ENCODE measurements at regions not wholly inside any gene's neighbourhood (a gene's known extent, or its start where the extent isn't known, plus 50 kb on each side); places are given as distances from the start of the nearest gene placed in this dataset.
A peak's percentile ranks its signal among the peaks of the same experiment; 100 is the strongest.
"Not testable (repeated sequence)": the region's sequence is repeated elsewhere in the genome, so short reads cannot be mapped to it uniquely, and the experiment has no call there.

DNA sequence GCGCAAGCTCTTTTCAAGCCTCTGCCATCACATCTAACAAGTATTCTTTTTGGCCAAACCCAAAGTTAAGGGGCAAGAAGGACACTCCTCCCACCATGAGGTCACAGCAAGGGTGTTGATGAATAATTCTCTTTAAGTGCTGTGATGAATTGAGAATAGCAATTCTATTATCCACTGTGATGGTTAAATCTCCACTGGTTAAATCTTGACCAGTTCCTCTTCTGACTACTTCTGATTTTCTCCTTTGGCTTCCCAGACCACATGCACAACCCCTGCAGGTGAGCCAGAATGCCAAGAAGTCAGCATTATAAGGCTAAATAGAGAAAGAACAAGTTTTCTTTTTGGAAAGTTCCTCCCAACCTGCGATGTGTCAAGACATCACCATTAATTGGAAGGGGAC lies 90.6 kb upstream of the BCL2L14 start:
- DNase-seq = no peak

GRCh38 chr12:11981121-11981733 lies 89.5 kb upstream of the BCL2L14 start:
- peak; percentile 16 to 34 for DNase-seq

- DNase-seq = no peak
These were observed 86.3 kb upstream of the BCL2L14 start for GRCh38 chr12:11984417-11984816.

GRCh38 chr12:11986165-11986564 lies 84.6 kb upstream of the BCL2L14 start:
- DNase-seq = no peak

- DNase-seq = no peak
These were observed 82.8 kb upstream of the BCL2L14 start for GRCh38 chr12:11987901-11988300.

DNA sequence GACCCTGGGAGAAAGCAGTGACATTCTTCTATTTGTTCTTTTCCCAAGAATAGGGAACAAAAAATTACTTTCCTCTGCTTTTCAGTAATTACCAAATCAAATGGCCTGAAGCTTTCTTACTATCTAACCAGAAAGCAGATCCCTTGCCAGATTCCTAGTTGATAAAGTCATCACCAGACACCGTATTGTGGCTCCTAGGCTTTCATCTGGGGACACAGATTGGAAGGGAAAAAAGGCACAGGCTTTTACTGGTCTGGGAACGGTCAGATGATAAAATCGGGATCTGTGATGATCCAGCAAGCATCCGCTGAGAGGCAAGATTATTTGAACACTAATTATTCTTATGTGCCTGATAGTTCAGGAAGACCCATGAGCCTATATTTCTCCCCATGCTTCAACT lies 79.1 kb upstream of the BCL2L14 start:
- no peak for DNase-seq

GRCh38 chr12:11992515-11992914 lies 78.2 kb upstream of the BCL2L14 start:
- no peak for DNase-seq

DNA sequence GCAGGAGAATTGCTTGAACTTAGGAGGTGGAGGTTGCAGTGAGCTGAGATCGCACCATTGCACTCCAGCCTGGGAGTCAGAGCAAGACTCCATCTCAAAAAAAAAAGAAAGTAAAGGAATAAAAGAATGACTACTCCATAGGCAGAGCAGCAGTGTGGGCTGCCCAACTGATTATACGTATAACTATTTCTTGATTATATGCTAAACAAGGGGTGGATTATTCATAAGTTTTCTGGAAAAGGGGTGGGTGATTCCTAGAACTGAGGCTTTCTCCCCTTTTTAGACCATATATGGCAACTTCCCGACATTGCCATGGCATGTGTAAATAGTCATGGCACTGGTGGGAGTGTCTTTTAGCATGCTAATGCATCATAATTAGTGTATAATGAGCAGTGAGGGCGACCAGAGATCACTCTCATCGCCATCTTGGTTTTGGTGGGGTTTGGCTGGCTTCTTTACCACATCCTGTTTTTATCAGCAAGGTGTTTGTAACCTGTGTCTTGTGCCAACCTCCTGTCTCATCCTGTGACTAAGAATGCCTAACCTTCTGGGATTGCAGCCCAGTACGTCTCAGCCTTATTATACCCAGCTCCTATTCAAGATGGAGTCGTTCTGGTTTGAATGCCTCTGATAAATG lies 72.3 kb upstream of the BCL2L14 start:
- peak in 1 of 2 experiments; percentile 29 for DNase-seq

- no peak for DNase-seq
These were observed 71.8 kb upstream of the BCL2L14 start for GRCh38 chr12:11998944-11999315.

DNA sequence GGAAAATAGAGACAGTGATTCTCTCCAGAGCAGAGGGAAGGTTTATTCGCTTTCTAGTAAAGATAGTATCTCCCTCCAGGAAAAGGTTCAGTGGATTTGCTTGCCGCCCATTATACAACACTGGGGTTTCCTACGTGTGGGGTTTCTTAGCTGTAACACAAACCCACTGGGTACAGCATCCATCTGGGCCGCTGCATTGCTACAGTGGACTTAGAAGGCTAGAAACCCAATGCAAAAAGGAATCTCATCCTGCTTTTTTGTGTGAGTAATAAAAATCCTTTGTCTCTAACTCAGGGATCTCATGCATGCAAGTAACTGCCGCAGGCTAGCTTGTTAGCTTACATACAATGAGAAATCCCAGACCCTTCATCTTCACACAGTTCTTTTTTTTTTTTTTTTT lies 67.1 kb upstream of the BCL2L14 start:
- no peak for DNase-seq

GRCh38 chr12:12004524-12004923 lies 66.2 kb upstream of the BCL2L14 start:
- no peak for DNase-seq

DNA sequence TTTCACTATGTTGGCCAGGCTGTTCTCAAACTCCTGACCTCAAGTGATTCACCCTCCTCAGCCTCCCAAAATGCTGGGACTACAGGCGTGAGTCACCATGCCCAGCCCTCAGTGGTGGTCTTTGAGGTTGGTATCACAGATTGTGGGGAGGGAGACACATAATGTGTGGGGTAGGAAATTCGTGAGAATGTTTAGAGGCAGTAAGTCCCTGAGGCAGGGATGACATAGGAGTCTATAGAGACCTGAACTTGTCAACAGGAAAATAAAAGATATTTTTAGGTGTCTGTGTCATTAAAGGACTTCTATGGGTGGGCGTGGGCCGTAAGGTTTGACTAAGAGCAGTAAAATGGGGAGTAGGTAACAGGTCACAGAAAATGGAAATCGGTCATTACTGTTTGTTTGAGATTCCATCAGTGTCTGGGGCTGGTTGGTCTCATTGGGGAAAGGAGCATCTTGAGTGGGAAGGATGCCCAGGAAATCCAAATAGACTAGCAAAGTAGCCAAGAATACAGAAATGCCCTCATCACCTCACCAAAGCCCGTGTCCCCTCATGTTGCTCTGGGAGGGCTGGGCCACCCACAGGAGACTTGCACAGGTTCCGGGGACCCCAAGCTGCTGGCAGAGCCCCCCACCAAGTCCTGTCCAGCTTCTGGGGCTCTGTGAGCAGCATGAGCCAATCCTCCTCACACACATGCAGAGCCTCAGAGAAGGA lies 63.6 kb upstream of the BCL2L14 start:
- DNase-seq = peak; percentile 69 to 75

DNA sequence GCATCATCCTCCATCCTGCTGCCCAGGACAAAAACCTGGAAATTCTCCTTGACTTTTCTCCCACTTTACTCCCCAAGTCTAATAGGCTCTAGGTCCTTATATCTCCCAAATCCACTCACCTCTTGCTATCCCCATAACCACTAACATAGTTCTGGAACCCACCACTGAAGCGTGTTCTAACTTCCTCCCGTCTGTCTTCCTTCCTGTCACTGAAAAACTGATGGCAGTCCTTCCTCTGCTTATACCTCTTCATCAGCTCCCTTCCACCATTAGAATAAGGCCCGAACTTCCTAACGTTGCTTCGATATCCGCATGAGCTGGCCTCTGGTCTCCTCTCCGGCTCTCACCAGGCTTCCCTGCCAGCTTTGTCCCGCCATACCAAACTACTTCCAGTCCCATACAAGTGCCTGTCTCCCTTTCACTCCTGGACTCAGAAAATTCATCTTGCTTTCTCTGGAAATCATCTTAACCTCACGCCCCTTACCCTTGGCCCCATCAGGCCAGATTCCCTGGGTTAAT lies 63.0 kb upstream of the BCL2L14 start:
- no peak for DNase-seq

GRCh38 chr12:12008232-12008850 lies 62.4 kb upstream of the BCL2L14 start:
- DNase-seq = peak; percentile 41 to 51

DNA sequence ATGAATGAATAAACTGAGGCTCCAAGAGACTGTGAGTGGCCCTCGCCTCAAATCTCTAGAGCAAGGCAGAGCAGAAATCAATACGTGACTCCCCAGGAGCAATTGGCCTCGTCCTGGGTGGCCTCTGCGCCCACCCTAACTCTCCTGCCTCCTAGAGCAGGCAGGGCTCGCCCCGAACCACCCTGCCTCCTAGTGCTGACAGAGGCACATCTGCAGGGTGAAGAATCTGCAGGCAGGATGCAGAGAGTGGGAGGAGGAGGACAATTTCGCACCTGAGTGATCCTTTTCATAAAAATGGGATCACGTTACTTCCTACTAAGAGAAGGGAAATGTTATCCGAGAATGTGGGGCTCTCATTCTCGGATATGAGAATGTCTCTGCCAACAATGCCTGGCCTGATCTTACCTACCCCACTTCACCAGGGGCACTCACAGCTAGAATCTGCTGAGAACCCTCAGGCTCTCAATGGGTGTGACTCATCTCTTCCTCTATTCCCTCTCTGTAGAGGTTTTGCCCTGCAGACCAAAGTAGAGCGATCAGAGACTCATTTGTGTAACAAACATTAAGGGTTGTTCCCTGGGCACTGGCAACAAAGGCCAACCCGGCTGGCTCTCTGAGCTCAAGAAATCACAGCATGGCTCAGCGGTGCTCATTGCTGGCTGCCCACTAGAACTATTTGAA lies 61.7 kb upstream of the BCL2L14 start:
- DNase-seq = peak; percentile 44 to 46

- DNase-seq = not testable (repeated sequence)
These were observed 60.9 kb upstream of the BCL2L14 start for GRCh38 chr12:12009749-12010276.

DNA sequence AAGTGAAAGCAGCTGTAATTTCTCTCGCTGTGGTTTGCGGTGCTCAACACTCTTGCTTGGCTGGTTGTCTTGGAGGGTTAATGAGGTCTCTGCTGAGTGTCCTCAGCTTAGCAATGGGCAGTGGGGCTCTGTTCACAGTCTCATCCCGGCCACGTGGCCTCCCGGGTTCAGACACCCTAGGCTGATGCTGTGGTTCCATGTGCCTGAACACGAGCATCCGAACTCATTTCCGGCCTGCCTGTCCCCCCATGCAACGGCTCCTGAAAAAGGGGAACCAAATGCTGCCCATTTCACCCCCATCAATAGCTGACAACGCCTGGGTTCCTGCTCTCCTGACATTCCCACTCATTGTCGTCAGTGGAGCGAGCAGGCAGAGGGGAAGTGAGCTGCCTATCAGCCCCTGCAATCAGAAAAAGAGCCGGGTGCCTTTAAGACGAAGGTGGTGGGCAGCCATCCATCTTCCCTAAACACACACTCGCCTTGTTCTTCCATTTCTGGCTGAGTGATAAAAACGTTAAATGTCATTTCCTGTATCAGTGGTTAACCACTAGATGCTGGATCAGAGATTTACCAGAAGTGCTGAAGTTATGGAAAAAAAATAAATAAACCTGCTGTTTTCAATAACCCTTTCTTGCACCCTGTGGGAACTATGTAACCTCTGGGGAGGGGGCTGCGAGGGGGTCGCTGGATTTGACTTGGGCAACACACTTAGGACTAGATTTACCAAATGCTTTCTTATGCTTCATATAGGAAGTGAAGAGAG lies 60.3 kb upstream of the BCL2L14 start:
- peak; percentile 34 to 35 for DNase-seq

- DNase-seq = no peak
These were observed 58.9 kb upstream of the BCL2L14 start for GRCh38 chr12:12011880-12012260.

DNA sequence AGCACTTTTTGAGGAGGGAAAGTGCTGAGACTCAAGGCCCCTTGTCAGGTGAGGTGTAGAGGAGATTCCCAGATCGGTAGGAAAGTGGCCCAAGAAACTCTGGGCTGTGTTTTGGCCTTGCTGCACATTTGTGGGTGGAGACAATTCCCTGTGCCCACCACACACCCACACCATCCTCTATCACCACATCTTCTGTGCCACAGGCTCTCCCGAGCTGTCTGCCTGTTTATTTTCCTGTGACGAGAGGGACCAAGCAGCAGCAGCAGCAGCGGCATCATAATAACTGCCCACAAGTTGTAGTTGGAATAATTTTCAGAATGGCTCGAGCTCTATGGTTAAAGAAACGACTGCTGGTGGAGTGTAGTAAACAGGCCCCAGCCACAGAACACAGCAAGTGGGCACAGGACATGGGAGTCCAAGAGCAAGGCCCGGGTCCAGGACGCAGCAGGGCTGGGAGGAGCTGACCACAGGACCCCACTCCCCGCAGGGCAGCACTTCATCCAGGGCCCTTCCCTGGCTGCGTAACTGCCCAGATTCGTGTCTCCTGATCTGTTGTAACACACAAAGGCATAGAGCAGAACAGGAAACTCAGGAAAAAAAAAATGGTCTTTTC lies 55.6 kb upstream of the BCL2L14 start:
- DNase-seq = no peak

GRCh38 chr12:12016284-12017100 lies 54.2 kb upstream of the BCL2L14 start:
- no peak for DNase-seq

GRCh38 chr12:12017135-12017581 lies 53.6 kb upstream of the BCL2L14 start:
- no peak for DNase-seq

Measured in activated CD4-positive, alpha-beta T cell treated with anti-CD3 and anti-CD28 coated beads, Interleukin-2, amount 50 U/mL, for 4 hours (primary cell).